H9 (cell line): ENCODE measurements at regions not wholly inside any gene's neighbourhood (a gene's known extent, or its start where the extent isn't known, plus 50 kb on each side); places are given as distances from the start of the nearest gene placed in this dataset.

Experiments
- DNase-seq: peaks from one replicate; pipeline ENCODE4 v3.0.0-alpha.2; 2017
- H2AFZ ChIP-seq: one replicate; pipeline ENCODE4 v1.6.1; 2013; ENCODE audit warnings: mild to moderate bottlenecking, low read length, control low read depth, moderate library complexity
- H2AK5ac ChIP-seq: 2 replicates; pipeline ENCODE4 v1.6.1; 2013; ENCODE audit warnings: low read length, control low read depth, mixed read lengths; ENCODE audit not compliant: insufficient read length
- H2BK120ac ChIP-seq: one replicate; pipeline ENCODE4 v1.6.1; 2013; ENCODE audit warnings: low read depth, mild to moderate bottlenecking, low read length, control low read depth, inconsistent platforms; ENCODE audit not compliant: poor library complexity, severe bottlenecking
- H2BK12ac ChIP-seq: 2 replicates; pipeline ENCODE4 v1.6.1; 2013; ENCODE audit warnings: low read length, control low read depth, mixed read lengths, low read depth; ENCODE audit not compliant: insufficient read length
- H2BK15ac ChIP-seq: 2 replicates; pipeline ENCODE4 v1.6.1; 2013; ENCODE audit warnings: low read depth, low read length, control low read depth
- H2BK20ac ChIP-seq: one replicate; pipeline ENCODE4 v1.6.1; 2013; ENCODE audit warnings: low read depth, mild to moderate bottlenecking, low read length, control low read depth, inconsistent platforms; ENCODE audit not compliant: poor library complexity, severe bottlenecking
- H2BK5ac ChIP-seq: 2 replicates; pipeline ENCODE4 v1.6.1; 2013; ENCODE audit warnings: low read length, control low read depth, mixed read lengths; ENCODE audit not compliant: insufficient read length
- H3K14ac ChIP-seq: 2 replicates; pipeline ENCODE4 v1.6.1; 2013; ENCODE audit warnings: low read length, control low read depth; ENCODE audit not compliant: insufficient read depth
- H3K18ac ChIP-seq: 2 replicates; pipeline ENCODE4 v1.6.1; 2013; ENCODE audit warnings: low read depth, mild to moderate bottlenecking, mixed read lengths, low read length, control low read depth; ENCODE audit not compliant: insufficient read length
- H3K23ac ChIP-seq: 2 replicates; pipeline ENCODE4 v1.6.1; 2013; ENCODE audit warnings: low read length, control low read depth, mixed read lengths, low read depth; ENCODE audit not compliant: insufficient read length
- H3K23me2 ChIP-seq: 2 replicates; pipeline ENCODE4 v1.6.1; 2013; ENCODE audit warnings: low read depth, mild to moderate bottlenecking, mixed read lengths, low read length, control low read depth; ENCODE audit not compliant: insufficient read length, poor library complexity, severe bottlenecking
- H3K27ac ChIP-seq: 2 replicates; pipeline ENCODE4 v1.5.1; 2013; ENCODE audit warnings: low read length, control low read depth, mixed read lengths, low read depth; ENCODE audit not compliant: insufficient read length
- H3K27me3 ChIP-seq: 2 replicates; pipeline ENCODE4 v1.6.1; 2013; ENCODE audit warnings: low read length, control low read depth, inconsistent platforms; ENCODE audit not compliant: insufficient read depth
- H3K4ac ChIP-seq: 2 replicates; pipeline ENCODE4 v1.6.1; 2013; ENCODE audit warnings: low read depth, mild to moderate bottlenecking, control low read depth, inconsistent platforms, low read length, moderate library complexity
- H3K4me1 ChIP-seq: 2 replicates; pipeline ENCODE4 v1.6.1; 2013; ENCODE audit warnings: low read length, control low read depth, inconsistent platforms; ENCODE audit not compliant: insufficient read depth
- H3K4me2 ChIP-seq: 2 replicates; pipeline ENCODE4 v1.6.1; 2013; ENCODE audit warnings: low read length, control low read depth, mixed read lengths; ENCODE audit not compliant: insufficient read length, insufficient read depth
- H3K56ac ChIP-seq: 2 replicates; pipeline ENCODE4 v1.6.1; 2013; ENCODE audit warnings: low read depth, mild to moderate bottlenecking, mixed read lengths, low read length, control low read depth; ENCODE audit not compliant: insufficient read length
- H3K79me1 ChIP-seq: 2 replicates; pipeline ENCODE4 v1.6.1; 2013; ENCODE audit warnings: low read depth, mild to moderate bottlenecking, moderate library complexity, low read length, control low read depth, inconsistent platforms; ENCODE audit not compliant: insufficient read depth, poor library complexity, severe bottlenecking
- H3K79me2 ChIP-seq: 2 replicates; pipeline ENCODE4 v1.6.1; 2013; ENCODE audit warnings: low read length, control low read depth, inconsistent platforms; ENCODE audit not compliant: insufficient read depth
- H3K9ac ChIP-seq: 2 replicates; pipeline ENCODE4 v1.6.1; 2013; ENCODE audit warnings: low read length, control low read depth, mixed read lengths; ENCODE audit not compliant: insufficient read length; ENCODE audit errors: extremely low read depth
- H3K9me3 ChIP-seq: one replicate; pipeline ENCODE4 v1.6.1; 2013; ENCODE audit warnings: low read depth, low read length, inconsistent platforms; ENCODE audit not compliant: control insufficient read depth
- H3T11ph ChIP-seq: one replicate; pipeline ENCODE4 v1.6.1; 2013; ENCODE audit warnings: mild to moderate bottlenecking, low read length, control low read depth, inconsistent platforms
- H4K20me1 ChIP-seq: one replicate; pipeline ENCODE4 v1.6.1; 2013; ENCODE audit not compliant: control insufficient read depth, insufficient read length, insufficient read depth
- H4K5ac ChIP-seq: 2 replicates; pipeline ENCODE4 v1.6.1; 2013; ENCODE audit warnings: low read depth, mild to moderate bottlenecking, mixed read lengths, low read length, control low read depth; ENCODE audit not compliant: insufficient read length
- H4K8ac ChIP-seq: replicated peaks from 2 replicates; pipeline ENCODE4 v1.6.1; 2013; ENCODE audit warnings: low read length, control low read depth, mixed read lengths, low read depth; ENCODE audit not compliant: insufficient read length
- H4K91ac ChIP-seq: 2 replicates; pipeline ENCODE4 v1.6.1; 2013; ENCODE audit warnings: low read depth, mild to moderate bottlenecking, moderate library complexity, mixed read lengths, low read length, control low read depth; ENCODE audit not compliant: insufficient read length
- H3K27ac Mint-ChIP-seq, 3 experiments: 2 replicates in 2 of 3; 3 replicates in 1 of 3; pipeline ENCODE4 v1.8.0; 2020 to 2021; ENCODE audit warnings: mixed read lengths in 3 of 3, mild to moderate bottlenecking in 1 of 3, moderate library complexity in 1 of 3
- H3K27me3 Mint-ChIP-seq: 2 replicates; pipeline ENCODE4 v1.8.0; 2021; ENCODE audit warnings: low read depth, mild to moderate bottlenecking, moderate library complexity, mixed read lengths
- H3K36me3 Mint-ChIP-seq, 3 experiments: 2 replicates in 2 of 3; 3 replicates in 1 of 3; pipeline ENCODE4 v1.8.0; 2020 to 2021; ENCODE audit warnings: low read depth in 3 of 3, mixed read lengths in 3 of 3; ENCODE audit not compliant: insufficient read depth in 1 of 3
- H3K4me1 Mint-ChIP-seq, 2 experiments: 2 replicates each; pipeline ENCODE4 v1.8.0; 2020; ENCODE audit warnings: mixed read lengths in 2 of 2
- H3K4me3 Mint-ChIP-seq, 2 experiments: 2 replicates in 1 of 2; 3 replicates in 1 of 2; pipeline ENCODE4 v1.8.0; 2020 to 2021; ENCODE audit warnings: mild to moderate bottlenecking in 2 of 2, mixed read lengths in 2 of 2, moderate library complexity in 1 of 2
- H3K9me3 Mint-ChIP-seq, 2 experiments: 2 replicates in 1 of 2; 3 replicates in 1 of 2; pipeline ENCODE4 v1.8.0; 2020; ENCODE audit warnings: mild to moderate bottlenecking in 2 of 2, mixed read lengths in 2 of 2, moderate library complexity in 1 of 2
- CTCF ChIP-seq: fragments of 200-600 bp; sonication (generic); conservative IDR thresholded peaks from 3 replicates; pipeline ENCODE4 v1.8.0; 2021; ENCODE audit warnings: antibody characterized with exemption, mild to moderate bottlenecking

GRCh38 chr16:48681520-48681919, 71.5 kb upstream of the N4BP1 start:
- Mint-ChIP-seq H3K36me3 (no peaks in the 10 kb centered on the region; a peak in 1 of 7 replicates), H3K27me3 (peaks cover 2% of the 10 kb centered on the region; the same call in 1 of the 2 replicates), H3K4me1 (peaks cover 10% of the 10 kb centered on the region in 2 experiments), H3K9me3 (no peaks in the 10 kb centered on the region), H3K4me3 (no peak overlapping the region), H3K27ac (no peak overlapping the region)
- H3K56ac ChIP-seq: no peak overlapping the region
- no peak overlapping the region for H2AFZ ChIP-seq
- no peak overlapping the region for H2BK12ac ChIP-seq
- no peak overlapping the region for H4K91ac ChIP-seq
- no peak overlapping the region for H3T11ph ChIP-seq
- H2BK15ac ChIP-seq: no peak overlapping the region
- no peak overlapping the region for H3K27ac ChIP-seq
- H3K18ac ChIP-seq: no peak overlapping the region
- no peak; the same call in 2 of the 3 replicates for TF ChIP-seq CTCF
- H3K4ac ChIP-seq: no peak overlapping the region
- H4K5ac ChIP-seq: no peak overlapping the region
- no peak overlapping the region for H2AK5ac ChIP-seq
- no peak overlapping the region for H3K4me2 ChIP-seq
- no peak overlapping the region for H3K23ac ChIP-seq
- H3K23me2 ChIP-seq: no peaks in the 10 kb centered on the region
- H3K79me1 ChIP-seq: no peaks in the 10 kb centered on the region
- H2BK20ac ChIP-seq: no peak overlapping the region
- H2BK5ac ChIP-seq: no peak overlapping the region
- H3K4me1 ChIP-seq: no peaks in the 10 kb centered on the region; the same call in 1 of the 2 replicates
- no peaks in the 10 kb centered on the region for H3K27me3 ChIP-seq
- H3K9ac ChIP-seq: no peak overlapping the region
- no peaks in the 10 kb centered on the region for H3K79me2 ChIP-seq
- no peak for DNase-seq
- no peaks in the 10 kb centered on the region for H3K9me3 ChIP-seq
- H4K8ac ChIP-seq: no peak overlapping the region
- no peak overlapping the region for H2BK120ac ChIP-seq
- no peak overlapping the region for H3K14ac ChIP-seq
- no peaks in the 10 kb centered on the region for H4K20me1 ChIP-seq
